ENCODE measurements at regions not wholly inside any gene's neighbourhood (a gene's known extent, or its start where the extent isn't known, plus 50 kb on each side); places are given as distances from the start of the nearest gene placed in this dataset.

GRCh38 chr20:7210910-7211309, 443.4 kb downstream of the BMP2 start:
- DNase-seq (ENCODE audit: low read depth), result no peak
- no peak overlapping the region for H3K4me3 ChIP-seq (ENCODE audit: low read length)
- TF ChIP-seq, protein P1, sequence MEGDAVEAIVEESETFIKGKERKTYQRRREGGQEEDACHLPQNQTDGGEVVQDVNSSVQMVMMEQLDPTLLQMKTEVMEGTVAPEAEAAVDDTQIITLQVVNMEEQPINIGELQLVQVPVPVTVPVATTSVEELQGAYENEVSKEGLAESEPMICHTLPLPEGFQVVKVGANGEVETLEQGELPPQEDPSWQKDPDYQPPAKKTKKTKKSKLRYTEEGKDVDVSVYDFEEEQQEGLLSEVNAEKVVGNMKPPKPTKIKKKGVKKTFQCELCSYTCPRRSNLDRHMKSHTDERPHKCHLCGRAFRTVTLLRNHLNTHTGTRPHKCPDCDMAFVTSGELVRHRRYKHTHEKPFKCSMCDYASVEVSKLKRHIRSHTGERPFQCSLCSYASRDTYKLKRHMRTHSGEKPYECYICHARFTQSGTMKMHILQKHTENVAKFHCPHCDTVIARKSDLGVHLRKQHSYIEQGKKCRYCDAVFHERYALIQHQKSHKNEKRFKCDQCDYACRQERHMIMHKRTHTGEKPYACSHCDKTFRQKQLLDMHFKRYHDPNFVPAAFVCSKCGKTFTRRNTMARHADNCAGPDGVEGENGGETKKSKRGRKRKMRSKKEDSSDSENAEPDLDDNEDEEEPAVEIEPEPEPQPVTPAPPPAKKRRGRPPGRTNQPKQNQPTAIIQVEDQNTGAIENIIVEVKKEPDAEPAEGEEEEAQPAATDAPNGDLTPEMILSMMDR (conservative IDR thresholded peaks at IDR 0.05; ENCODE audit: low read depth, low read length), result no peak

- no peak overlapping the region for H3K4me3 ChIP-seq (ENCODE audit: low read length)
- DNase-seq (ENCODE audit: low read depth), result no peak
- TF ChIP-seq, protein P1 (conservative IDR thresholded peaks at IDR 0.05; ENCODE audit: low read depth, low read length), result no peak
These were observed 446.7 kb downstream of the BMP2 start for GRCh38 chr20:7214081-7214740.

- no peak for DNase-seq (ENCODE audit: low read depth)
- H3K4me3 ChIP-seq (ENCODE audit: low read length), result no peak overlapping the region
- TF ChIP-seq, protein P1 (conservative IDR thresholded peaks at IDR 0.05; ENCODE audit: low read depth, low read length), result no peak
These were observed 450.1 kb downstream of the BMP2 start for GRCh38 chr20:7217606-7218005.

DNA sequence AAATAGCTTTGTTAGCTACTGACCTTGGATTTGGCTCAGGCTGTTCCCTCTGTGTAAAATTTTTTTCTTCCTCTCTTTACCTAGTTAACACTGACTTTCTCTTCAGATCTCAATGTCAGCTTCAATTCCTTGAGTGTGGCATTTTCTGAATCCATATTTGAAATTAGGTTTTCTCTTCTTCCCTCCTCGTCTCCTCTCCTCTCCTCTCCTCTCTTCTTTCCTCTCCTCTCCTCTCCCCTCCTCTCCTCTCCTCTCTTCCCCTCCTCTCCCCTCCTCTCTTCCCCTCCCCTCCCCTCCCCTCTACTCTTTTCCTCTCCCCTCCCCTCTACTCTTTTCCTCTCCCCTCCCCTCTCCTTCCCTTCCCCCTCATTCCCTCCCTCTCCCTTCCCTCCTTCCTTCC, 453.3 kb downstream of the BMP2 start:
- TF ChIP-seq, protein P1 (conservative IDR thresholded peaks at IDR 0.05; ENCODE audit: low read depth, low read length), result no peak
- no peak for DNase-seq (ENCODE audit: low read depth)
- H3K4me3 ChIP-seq (ENCODE audit: low read length), result no peak overlapping the region

DNA sequence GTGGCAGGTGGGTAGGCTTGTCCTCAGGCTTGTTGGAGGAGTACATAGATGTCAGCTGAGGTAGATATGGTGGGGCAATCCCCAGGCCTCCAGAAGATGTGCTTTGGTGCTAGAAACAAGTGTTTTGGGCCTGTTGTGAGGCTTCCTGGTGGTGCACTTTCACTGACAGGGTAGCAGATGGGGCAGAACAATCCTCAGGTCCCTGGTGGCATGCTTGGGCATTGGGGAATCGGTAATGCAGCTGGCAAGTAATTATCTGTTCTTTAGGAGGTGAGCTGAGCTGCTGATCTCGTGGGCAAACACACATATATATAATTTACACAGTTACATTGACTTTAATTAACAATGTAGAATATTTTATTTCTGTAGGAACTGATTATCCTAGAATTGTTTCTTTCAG, 458.7 kb downstream of the BMP2 start:
- TF ChIP-seq, protein P1 (conservative IDR thresholded peaks at IDR 0.05; ENCODE audit: low read depth, low read length), result no peak
- no peak for DNase-seq (ENCODE audit: low read depth)

GRCh38 chr20:7231303-7231702, 463.8 kb downstream of the BMP2 start:
- TF ChIP-seq, protein P1 (conservative IDR thresholded peaks at IDR 0.05; ENCODE audit: low read depth, low read length), result no peak
- no peak overlapping the region for H3K4me3 ChIP-seq (ENCODE audit: low read length)
- DNase-seq (ENCODE audit: low read depth), result no peak

More for the DNA sequence above, 458.7 kb downstream of the BMP2 start:
- H3K4me3 ChIP-seq (ENCODE audit: low read length), result no peak overlapping the region

- TF ChIP-seq, protein P1 (conservative IDR thresholded peaks at IDR 0.05; ENCODE audit: low read depth, low read length), result no peak
- no peak for DNase-seq (ENCODE audit: low read depth)
- no peak overlapping the region for H3K4me3 ChIP-seq (ENCODE audit: low read length)
These were observed 465.3 kb downstream of the BMP2 start for GRCh38 chr20:7232796-7233195.

Data from retinal pigment epithelial cell (primary cell).